Upper lobe of right lung (tissue), 1 donor: ENCODE measurements at regions not wholly inside any gene's neighbourhood (a gene's known extent, or its start where the extent isn't known, plus 50 kb on each side); places are given as distances from the start of the nearest gene placed in this dataset.

Source experiments
- ATAC-seq: fragments of 200-7000 bp; cut with Tn5 transposase; one replicate; pipeline ENCODE4 v1.9.1; 2020; ENCODE audit warnings: mild to moderate bottlenecking, moderate library complexity
- DNase-seq: peaks from one replicate; pipeline ENCODE4 v3.0.0-alpha.2; 2020
- H3K27ac ChIP-seq: fragments of 200-600 bp; one replicate; pipeline ENCODE4 v1.8.0; 2022
- H3K27me3 ChIP-seq: fragments of 200-600 bp; one replicate; pipeline ENCODE4 v1.8.0; 2022; ENCODE audit warnings: mild to moderate bottlenecking
- H3K36me3 ChIP-seq: fragments of 200-600 bp; one replicate; pipeline ENCODE4 v1.8.0; 2022
- H3K4me1 ChIP-seq: fragments of 200-600 bp; one replicate; pipeline ENCODE4 v1.8.0; 2022
- H3K4me3 ChIP-seq: fragments of 200-600 bp; one replicate; pipeline ENCODE4 v1.8.0; 2022; ENCODE audit warnings: mild to moderate bottlenecking
- H3K9me3 ChIP-seq: fragments of 200-600 bp; one replicate; pipeline ENCODE4 v1.8.0; 2022
- intact Hi-C: fragments of 100-400 bp; cut with DNase I; formaldehyde crosslinking; loops from one replicate; pipeline ENCODE4 v1.11.0; 2022
- TF ChIP-seq, protein P1 (sequence below): fragments of 200-600 bp; IDR thresholded peaks from one replicate; pipeline ENCODE4 v1.8.0; 2022; ENCODE audit warnings: antibody characterized with exemption
- donor health status: DM: no; HTN: yes; CAD: no; lungs with severe emphysema.

DNA sequence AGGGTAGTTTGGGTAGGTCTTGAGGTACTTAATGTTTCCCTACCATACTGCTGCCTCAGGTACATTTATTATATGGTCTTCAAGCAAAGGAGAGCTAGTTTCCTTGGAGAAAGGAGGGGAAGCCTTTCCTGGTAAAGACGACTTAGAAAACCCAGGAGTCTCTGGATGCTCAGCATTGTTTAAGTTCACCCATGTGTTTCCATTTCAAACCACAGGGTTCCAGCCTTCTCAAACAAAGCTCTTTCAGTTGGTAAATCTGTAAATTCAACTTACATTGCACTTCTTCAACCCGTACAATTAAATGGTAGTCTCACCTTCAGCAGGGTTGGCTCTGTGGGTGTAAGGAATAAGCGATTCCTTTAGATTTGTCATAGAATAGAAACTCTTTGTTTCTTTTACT lies 111.9 kb upstream of the UNC5C start:
- Histone ChIP-seq H3K36me3 (no peaks in the 10 kb centered on the region), H3K27ac (no peak overlapping the region), H3K4me3 (no peak overlapping the region), H3K27me3 (no peaks in the 10 kb centered on the region), H3K4me1 (no peaks in the 10 kb centered on the region), H3K9me3 (no peaks in the 10 kb centered on the region)
- TF ChIP-seq, protein P1, sequence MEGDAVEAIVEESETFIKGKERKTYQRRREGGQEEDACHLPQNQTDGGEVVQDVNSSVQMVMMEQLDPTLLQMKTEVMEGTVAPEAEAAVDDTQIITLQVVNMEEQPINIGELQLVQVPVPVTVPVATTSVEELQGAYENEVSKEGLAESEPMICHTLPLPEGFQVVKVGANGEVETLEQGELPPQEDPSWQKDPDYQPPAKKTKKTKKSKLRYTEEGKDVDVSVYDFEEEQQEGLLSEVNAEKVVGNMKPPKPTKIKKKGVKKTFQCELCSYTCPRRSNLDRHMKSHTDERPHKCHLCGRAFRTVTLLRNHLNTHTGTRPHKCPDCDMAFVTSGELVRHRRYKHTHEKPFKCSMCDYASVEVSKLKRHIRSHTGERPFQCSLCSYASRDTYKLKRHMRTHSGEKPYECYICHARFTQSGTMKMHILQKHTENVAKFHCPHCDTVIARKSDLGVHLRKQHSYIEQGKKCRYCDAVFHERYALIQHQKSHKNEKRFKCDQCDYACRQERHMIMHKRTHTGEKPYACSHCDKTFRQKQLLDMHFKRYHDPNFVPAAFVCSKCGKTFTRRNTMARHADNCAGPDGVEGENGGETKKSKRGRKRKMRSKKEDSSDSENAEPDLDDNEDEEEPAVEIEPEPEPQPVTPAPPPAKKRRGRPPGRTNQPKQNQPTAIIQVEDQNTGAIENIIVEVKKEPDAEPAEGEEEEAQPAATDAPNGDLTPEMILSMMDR: no peak
- DNase-seq (no peak), ATAC-seq (no peak)
- intact Hi-C loops: no loop called here

DNA sequence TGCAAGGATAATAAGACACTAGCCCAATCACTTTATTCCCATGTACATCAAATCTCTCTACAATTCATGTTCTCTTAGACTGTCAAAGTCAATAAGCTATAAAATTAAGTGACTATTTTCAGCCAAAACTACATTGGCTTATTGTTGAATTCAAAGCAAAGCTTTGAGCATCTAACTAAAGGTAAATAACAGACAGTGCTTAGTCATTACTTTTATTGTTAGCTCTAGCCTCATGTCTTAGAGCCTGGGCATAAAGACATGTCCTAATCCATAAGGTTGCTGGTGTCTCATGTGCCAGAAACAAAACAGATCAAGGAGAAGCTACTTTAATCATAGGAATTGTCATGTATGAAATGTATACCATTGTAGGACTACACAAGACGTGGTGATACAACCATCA lies 103.1 kb upstream of the UNC5C start:
- TF ChIP-seq, protein P1: no peak
- Histone ChIP-seq H3K27me3 (no peaks in the 10 kb centered on the region), H3K27ac (no peak overlapping the region), H3K9me3 (no peaks in the 10 kb centered on the region), H3K4me1 (no peaks in the 10 kb centered on the region), H3K36me3 (no peaks in the 10 kb centered on the region), H3K4me3 (no peak overlapping the region)
- no peak for ATAC-seq
- DNase-seq: no peak
- intact Hi-C loops: no loop called here

GRCh38 chr4:95644417-95644816 lies 95.6 kb upstream of the UNC5C start:
- H3K4me1 ChIP-seq: no peaks in the 10 kb centered on the region
- DNase-seq (no peak), ATAC-seq (no peak)
- no peaks in the 10 kb centered on the region for H3K9me3 ChIP-seq
- H3K4me3 ChIP-seq: no peak overlapping the region
- no peaks in the 10 kb centered on the region for H3K27me3 ChIP-seq
- intact Hi-C loops: no loop called here
- H3K36me3 ChIP-seq: no peaks in the 10 kb centered on the region
- TF ChIP-seq, protein P1: no peak
- no peak overlapping the region for H3K27ac ChIP-seq

DNA sequence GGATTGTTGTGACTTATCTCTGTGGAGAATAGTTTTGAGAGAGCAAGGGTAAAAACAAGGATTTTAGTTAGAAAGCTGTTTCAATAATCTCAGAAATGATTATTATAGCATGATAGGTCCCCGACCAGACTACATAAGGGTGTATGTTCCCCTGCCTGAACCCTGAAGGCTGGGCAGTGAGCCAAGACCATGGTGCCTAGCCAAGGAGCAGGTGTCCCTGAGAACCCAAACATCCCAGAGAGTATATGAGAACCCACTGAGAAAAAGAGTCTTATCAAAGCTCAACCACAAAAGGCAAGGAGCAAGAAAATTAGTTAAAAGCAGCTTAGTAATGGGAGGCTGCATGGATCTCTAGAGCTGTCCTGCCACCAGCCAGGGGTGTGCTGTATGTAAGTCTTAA lies 94.9 kb upstream of the UNC5C start:
- Histone ChIP-seq H3K27me3 (no peaks in the 10 kb centered on the region), H3K27ac (no peak overlapping the region), H3K9me3 (no peaks in the 10 kb centered on the region), H3K36me3 (no peaks in the 10 kb centered on the region), H3K4me3 (no peak overlapping the region), H3K4me1 (no peaks in the 10 kb centered on the region)
- DNase-seq (no peak), ATAC-seq (no peak)
- intact Hi-C loops: no loop called here
- TF ChIP-seq, protein P1: no peak

DNA sequence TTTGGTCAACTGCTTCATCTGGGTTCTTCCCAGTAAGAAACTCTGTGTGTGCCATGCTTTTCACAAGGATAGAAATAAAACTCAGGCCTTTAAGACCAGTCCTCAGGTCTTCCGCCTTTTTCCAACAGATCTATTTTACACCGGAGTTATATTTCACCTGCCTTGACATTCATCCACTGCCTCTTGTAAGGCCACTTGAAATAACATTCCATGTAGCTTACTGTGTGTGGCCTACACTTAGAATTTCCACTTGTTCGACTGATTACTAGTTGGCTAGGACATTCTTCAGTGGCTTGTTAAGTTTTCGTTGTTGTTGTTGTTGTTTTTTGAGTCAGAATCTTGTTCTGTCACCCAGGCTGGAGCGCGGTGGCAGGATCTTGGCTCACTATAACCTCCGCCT lies 92.8 kb upstream of the UNC5C start:
- no peak overlapping the region for H3K27ac ChIP-seq

DNA sequence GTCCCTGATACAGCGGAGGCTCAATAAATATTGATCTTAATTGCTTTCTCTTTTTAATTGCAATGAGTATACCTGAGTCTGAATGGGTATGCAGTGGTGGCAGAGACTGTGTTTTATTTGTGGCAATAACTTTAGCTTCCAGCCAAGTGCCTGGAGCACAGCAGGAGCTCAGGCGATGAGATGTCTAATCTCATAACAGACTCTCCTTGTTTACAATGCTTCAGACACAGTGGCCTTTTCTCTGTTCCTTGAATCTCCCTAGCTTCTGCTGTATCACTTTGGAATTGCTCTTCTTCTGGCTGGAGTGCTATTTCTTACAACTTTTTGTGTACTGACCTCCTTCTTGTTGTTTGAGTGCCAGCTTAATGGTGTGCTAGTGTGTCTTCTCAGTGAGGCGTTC lies 91.5 kb upstream of the UNC5C start:
- no peak overlapping the region for H3K4me3 ChIP-seq
- H3K27ac ChIP-seq: no peak overlapping the region
- H3K4me1 ChIP-seq: no peaks in the 10 kb centered on the region
- H3K9me3 ChIP-seq: no peaks in the 10 kb centered on the region
- intact Hi-C loops: no loop called here
- TF ChIP-seq, protein P1: no peak
- H3K27me3 ChIP-seq: no peaks in the 10 kb centered on the region
- no peaks in the 10 kb centered on the region for H3K36me3 ChIP-seq
- ATAC-seq (no peak), DNase-seq (no peak)

More for the DNA sequence above, 92.8 kb upstream of the UNC5C start:
- Histone ChIP-seq H3K4me1 (no peaks in the 10 kb centered on the region), H3K36me3 (no peaks in the 10 kb centered on the region), H3K27me3 (no peaks in the 10 kb centered on the region), H3K4me3 (no peak overlapping the region), H3K9me3 (no peaks in the 10 kb centered on the region)
- ATAC-seq (peak; percentile 88), DNase-seq (no peak)
- TF ChIP-seq, protein P1: no peak
- intact Hi-C loops: no loop called here
